Aorta (tissue), 5 donors: ENCODE measurements at regions not wholly inside any gene's neighbourhood (a gene's known extent, or its start where the extent isn't known, plus 50 kb on each side); places are given as distances from the start of the nearest gene placed in this dataset.

Source experiments
- ATAC-seq: fragments of 200-7000 bp; cut with Tn5 transposase; one replicate; pipeline ENCODE4 v1.9.1; 2022; ENCODE audit warnings: moderate library complexity; ENCODE audit not compliant: low FRiP score
- DNase-seq, 2 donors: peaks; one replicate each; pipeline ENCODE4 v3.0.0-alpha.2; 2020
- H3K27ac ChIP-seq, 2 donors: one replicate each; pipeline ENCODE4 v1.5.1; 2013; ENCODE audit warnings: low read length in 2 of 2, mild to moderate bottlenecking in 2 of 2, moderate library complexity in 2 of 2, control low read depth in 1 of 2, inconsistent platforms in 1 of 2, low read depth in 1 of 2
- H3K27me3 ChIP-seq, 2 donors: one replicate each; pipeline ENCODE4 v1.6.1; 2013; ENCODE audit warnings: control low read depth in 1 of 2, low read length in 1 of 2, mild to moderate bottlenecking in 1 of 2, moderate library complexity in 1 of 2; ENCODE audit not compliant: insufficient read depth in 2 of 2, control insufficient read depth in 1 of 2
- H3K36me3 ChIP-seq, 2 donors: one replicate each; pipeline ENCODE4 v1.6.1; 2013; ENCODE audit warnings: control low read depth in 1 of 2, low read length in 1 of 2, mild to moderate bottlenecking in 1 of 2; ENCODE audit not compliant: insufficient read depth in 2 of 2, control insufficient read depth in 1 of 2
- H3K4me1 ChIP-seq, 2 donors: one replicate each; pipeline ENCODE4 v1.6.1; 2013; ENCODE audit warnings: low read length in 2 of 2, control low read depth in 1 of 2, mild to moderate bottlenecking in 1 of 2, moderate library complexity in 1 of 2; ENCODE audit not compliant: insufficient read depth in 2 of 2, control insufficient read depth in 1 of 2
- H3K4me3 ChIP-seq, 2 donors: one replicate each; pipeline ENCODE4 v1.5.1; 2013; ENCODE audit warnings: low read length in 2 of 2, control low read depth in 1 of 2, mild to moderate bottlenecking in 1 of 2
- H3K9me3 ChIP-seq: one replicate; pipeline ENCODE4 v1.6.1; 2013; ENCODE audit warnings: mild to moderate bottlenecking, low read length; ENCODE audit not compliant: control insufficient read depth
- WGBS, 2 donors: extraction: QIAGEN DNeasy Blood & Tissue Kit; methylation state at CpG; one replicate each; pipeline ENCODE4 v1.1.7; 2013; 5-methylcytosine and 5-hydroxymethylcytosine counted together
- intact Hi-C, 2 donors: fragments of 100-400 bp; cut with DNase I; formaldehyde crosslinking; loops; one replicate each; pipeline versions ENCODE4 v1.14.2 to v1.15.0; 2022
- donor health status: healthy with polysubstance abuse.
- donor health status: Bipolar disorder and iron deficiency.
- donor health status: DM: no; HTN: no; CAD: no.
- donor health status: DM: no; HTN: no; CAD: no.
- donor health status: DM: yes; HTN: yes; CAD: no.

GRCh38 chr1:234997896-234998741, 130.5 kb downstream of the TOMM20 start:
- H3K4me3 ChIP-seq = no peak overlapping the region
- ATAC-seq (peak; percentile 41), DNase-seq (peak; percentile 81 to 88)
- peak overlapping the region; percentile 94 to 99 for H3K27ac ChIP-seq
- intact Hi-C loops = loop anchor here in 1 of 2 donors (5.0 kb wide), 2 partner anchors 69 to 501 kb away; no protein-coding TSS in a partner anchor
- 30 to 33% methylated on average over 17 of the region's 17 CpGs for WGBS, 2 donors
- H3K9me3 ChIP-seq = no peaks in the 10 kb centered on the region
- peaks cover 0 to 3% of the 10 kb centered on the region in 2 donors for H3K4me1 ChIP-seq
- H3K36me3 ChIP-seq = no peaks in the 10 kb centered on the region
- no peaks in the 10 kb centered on the region for H3K27me3 ChIP-seq

GRCh38 chr1:234997201-234997895, 131.3 kb downstream of the TOMM20 start:
- Histone ChIP-seq H3K36me3 (no peaks in the 10 kb centered on the region), H3K9me3 (no peaks in the 10 kb centered on the region), H3K4me1 (peaks cover 0 to 3% of the 10 kb centered on the region in 2 donors), H3K27ac (peak overlapping the region; percentile 94 to 99), H3K4me3 (no peak overlapping the region), H3K27me3 (no peaks in the 10 kb centered on the region)
- WGBS, 2 donors = 2 to 4% methylated on average over 16 of the region's 16 CpGs
- ATAC-seq = peak; percentile 96
- intact Hi-C loops = loop anchor here in 1 of 2 donors (5.0 kb wide), 2 partner anchors 70 to 500 kb away; no protein-coding TSS in a partner anchor
- DNase-seq = peak; percentile 99 to 100

GRCh38 chr1:234996245-234996757, 132.3 kb downstream of the TOMM20 start:
- peaks cover 0 to 3% of the 10 kb centered on the region in 2 donors for H3K4me1 ChIP-seq
- ATAC-seq (no peak), DNase-seq (no peak)
- no peak overlapping the region for H3K4me3 ChIP-seq
- WGBS, 2 donors = 76 to 81% methylated on average over 9 of the region's 9 CpGs
- H3K27me3 ChIP-seq = no peaks in the 10 kb centered on the region
- no peaks in the 10 kb centered on the region for H3K36me3 ChIP-seq
- intact Hi-C loops = loop anchor here in 1 of 2 donors (5.0 kb wide), 2 partner anchors 71 to 499 kb away; no protein-coding TSS in a partner anchor
- peak overlapping the region; percentile 21 to 43 for H3K27ac ChIP-seq
- no peaks in the 10 kb centered on the region for H3K9me3 ChIP-seq

GRCh38 chr1:234994436-234995295, 134.0 kb downstream of the TOMM20 start:
- Histone ChIP-seq H3K27ac (peak overlapping the region in 1 of 2 donors; percentile 9), H3K9me3 (no peaks in the 10 kb centered on the region), H3K36me3 (no peaks in the 10 kb centered on the region), H3K4me3 (no peak overlapping the region), H3K4me1 (peaks cover 0 to 3% of the 10 kb centered on the region in 2 donors), H3K27me3 (no peaks in the 10 kb centered on the region)
- ATAC-seq (no peak), DNase-seq (no peak)
- intact Hi-C loops = loop anchor here in 1 of 2 donors (5.0 kb wide), 2 partner anchors 73 to 497 kb away; no protein-coding TSS in a partner anchor
- 70 to 73% methylated on average over 12 of the region's 12 CpGs for WGBS, 2 donors

- H3K4me3 ChIP-seq = no peak overlapping the region
- 84 to 90% methylated on average over 3 of the region's 3 CpGs for WGBS, 2 donors
- H3K27ac ChIP-seq = no peak overlapping the region
- intact Hi-C loops = no loop called here
- no peak for ATAC-seq
- H3K27me3 ChIP-seq = no peaks in the 10 kb centered on the region
- H3K36me3 ChIP-seq = no peaks in the 10 kb centered on the region
- no peak for DNase-seq
- peaks cover 3% of the 10 kb centered on the region in 2 donors for H3K4me1 ChIP-seq
- H3K9me3 ChIP-seq = no peaks in the 10 kb centered on the region
Observed at GRCh38 chr1:234992065-234992464, 136.6 kb downstream of the TOMM20 start.

- intact Hi-C loops = no loop called here
- no peak for ATAC-seq
- peaks cover 0 to 3% of the 10 kb centered on the region in 2 donors for H3K4me1 ChIP-seq
- no peak for DNase-seq
- H3K4me3 ChIP-seq = no peak overlapping the region
- no peaks in the 10 kb centered on the region for H3K9me3 ChIP-seq
- no peaks in the 10 kb centered on the region for H3K27me3 ChIP-seq
- WGBS, 2 donors = 93 to 94% methylated on average over 9 of the region's 9 CpGs
- no peaks in the 10 kb centered on the region for H3K36me3 ChIP-seq
- H3K27ac ChIP-seq = peak overlapping the region in 1 of 2 donors; percentile 54
Observed at GRCh38 chr1:234990874-234991801, 137.5 kb downstream of the TOMM20 start.

GRCh38 chr1:234990328-234990675, 138.3 kb downstream of the TOMM20 start:
- Histone ChIP-seq H3K27me3 (no peaks in the 10 kb centered on the region), H3K9me3 (no peaks in the 10 kb centered on the region), H3K4me3 (no peak overlapping the region), H3K36me3 (no peaks in the 10 kb centered on the region), H3K4me1 (peaks cover 0 to 5% of the 10 kb centered on the region in 2 donors), H3K27ac (peak overlapping the region in 1 of 2 donors; percentile 65)
- ATAC-seq (no peak), DNase-seq (no peak)
- intact Hi-C loops = no loop called here
- WGBS, 2 donors = 91 to 95% methylated on average over 3 of the region's 3 CpGs
